ENCODE measurements at regions not wholly inside any gene's neighbourhood (a gene's known extent, or its start where the extent isn't known, plus 50 kb on each side); places are given as distances from the start of the nearest gene placed in this dataset.
"Not testable (repeated sequence)": the region's sequence is repeated elsewhere in the genome, so short reads cannot be mapped to it uniquely, and the experiment has no call there.

DNA sequence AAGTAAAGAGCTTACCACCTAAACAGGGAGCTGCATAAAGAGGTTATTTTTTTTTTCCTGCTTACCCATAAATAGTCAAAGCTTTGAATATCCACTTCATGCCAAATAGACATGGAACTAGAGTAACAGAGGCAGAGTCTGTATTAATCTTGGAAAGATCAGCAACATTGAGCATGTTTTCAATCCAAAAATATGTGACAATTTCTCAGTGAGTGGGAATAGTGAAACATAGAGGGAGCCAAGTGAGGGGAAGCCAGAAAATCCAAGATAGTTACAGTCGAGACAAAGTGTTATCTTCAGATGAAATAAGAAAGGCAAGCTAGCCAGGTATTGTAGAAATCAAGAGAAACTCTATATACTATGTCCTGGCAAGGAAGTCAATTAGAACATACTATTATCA lies 122.3 kb upstream of the TACR3 start:
- no peak for DNase-seq

DNA sequence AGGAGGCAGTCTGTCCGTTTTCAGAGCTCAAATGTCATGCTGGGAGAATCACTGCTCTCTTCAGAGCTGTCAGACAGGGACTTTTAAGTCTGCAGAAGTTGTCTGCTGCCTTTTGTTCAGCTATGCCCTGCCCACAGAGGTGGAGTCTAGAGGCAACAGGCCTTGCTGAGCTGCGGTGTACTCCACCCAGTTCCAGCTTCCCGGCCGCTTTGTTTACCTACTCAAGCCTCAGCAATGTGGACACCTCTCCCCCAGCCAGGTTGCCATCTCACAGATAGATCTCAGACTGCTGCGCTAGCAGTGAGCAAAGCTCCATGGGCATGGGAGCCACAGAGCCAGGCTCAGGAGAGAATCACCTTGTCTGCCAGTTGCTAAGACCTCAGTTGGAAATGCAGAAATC lies 90.5 kb upstream of the TACR3 start:
- not testable (repeated sequence) for DNase-seq

- DNase-seq: no peak
Observed at GRCh38 chr4:103802766-103803165, 83.0 kb upstream of the TACR3 start.

DNA sequence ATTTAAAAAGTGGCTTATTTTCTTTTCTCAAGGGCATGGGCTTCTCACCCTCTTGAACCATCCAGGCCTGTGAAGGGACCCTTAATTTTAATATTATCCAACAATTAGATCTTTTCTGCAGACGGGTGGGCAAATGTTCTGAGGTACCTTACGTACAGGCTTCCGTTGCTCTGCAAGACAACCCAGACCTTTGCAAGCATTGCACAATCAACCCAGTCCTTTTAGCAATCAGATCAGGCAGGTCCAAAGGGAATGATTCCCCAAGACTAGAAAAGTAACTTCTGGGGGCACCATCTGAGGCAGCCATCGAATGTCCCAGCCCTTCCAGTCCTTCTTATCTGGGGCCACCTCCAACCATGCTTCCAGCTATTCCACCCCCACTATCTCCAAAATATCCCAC lies 67.3 kb upstream of the TACR3 start:
- DNase-seq: no peak

DNA sequence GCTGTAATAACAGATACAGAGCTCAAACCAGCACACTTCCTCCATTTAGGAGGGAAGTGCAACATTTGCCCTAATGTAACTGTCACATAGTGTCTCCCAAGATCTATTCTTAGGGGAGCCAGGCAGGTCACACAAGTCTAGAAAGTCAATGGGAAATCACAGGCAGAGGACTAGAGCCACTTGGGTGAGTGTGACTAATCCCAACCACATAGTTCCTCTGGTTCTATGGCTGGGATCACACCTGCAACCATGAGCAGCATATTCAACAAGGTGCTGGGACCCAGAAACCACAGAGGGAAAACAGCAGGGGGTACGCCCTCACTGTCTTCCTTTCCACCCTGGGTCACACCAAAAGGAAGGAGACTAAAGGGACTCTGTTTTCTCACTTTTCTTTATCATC lies 66.8 kb upstream of the TACR3 start:
- DNase-seq: no peak

DNA sequence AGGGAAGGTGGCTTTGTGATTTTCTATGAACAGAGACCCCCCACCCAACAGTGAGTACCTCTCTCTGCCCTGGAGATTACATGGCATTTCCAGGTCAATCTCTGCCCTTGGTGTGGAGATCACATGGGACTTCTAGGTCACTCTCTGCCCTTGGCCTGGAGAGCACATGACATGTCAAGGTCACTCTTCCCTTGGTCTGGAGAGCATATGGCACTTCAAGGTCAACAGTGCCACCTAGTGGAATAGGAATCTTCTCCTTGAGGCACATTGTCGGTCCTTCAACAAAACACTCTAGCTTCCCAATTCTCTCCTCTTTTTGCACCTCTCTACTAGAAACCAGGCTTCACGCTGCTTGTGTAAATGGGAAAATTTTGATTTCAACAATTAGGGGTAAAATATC lies 66.2 kb upstream of the TACR3 start:
- DNase-seq: peak in 1 of 2 experiments; percentile 3

DNA sequence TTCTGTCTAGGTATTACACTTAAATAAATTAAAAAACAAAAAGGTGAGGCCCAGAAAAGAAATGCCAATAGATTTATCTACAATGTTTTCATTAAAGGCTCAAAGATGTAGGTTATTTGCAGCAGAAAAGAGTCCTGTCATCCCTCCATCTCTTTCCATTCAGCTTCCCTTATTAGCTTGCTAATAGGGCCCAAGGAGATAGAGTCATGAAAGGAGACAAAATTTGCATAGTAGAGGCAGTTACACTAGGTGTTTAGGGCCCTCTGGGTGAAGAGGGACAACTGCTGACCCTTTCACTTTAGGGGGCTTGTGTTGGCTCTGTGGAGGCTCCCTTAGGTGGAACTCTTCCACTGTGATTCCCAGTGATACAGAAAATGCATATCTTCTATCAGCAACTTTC lies 58.4 kb upstream of the TACR3 start:
- DNase-seq: no peak

GRCh38 chr4:103774326-103774825 lies 54.6 kb upstream of the TACR3 start:
- DNase-seq: no peak

DNA sequence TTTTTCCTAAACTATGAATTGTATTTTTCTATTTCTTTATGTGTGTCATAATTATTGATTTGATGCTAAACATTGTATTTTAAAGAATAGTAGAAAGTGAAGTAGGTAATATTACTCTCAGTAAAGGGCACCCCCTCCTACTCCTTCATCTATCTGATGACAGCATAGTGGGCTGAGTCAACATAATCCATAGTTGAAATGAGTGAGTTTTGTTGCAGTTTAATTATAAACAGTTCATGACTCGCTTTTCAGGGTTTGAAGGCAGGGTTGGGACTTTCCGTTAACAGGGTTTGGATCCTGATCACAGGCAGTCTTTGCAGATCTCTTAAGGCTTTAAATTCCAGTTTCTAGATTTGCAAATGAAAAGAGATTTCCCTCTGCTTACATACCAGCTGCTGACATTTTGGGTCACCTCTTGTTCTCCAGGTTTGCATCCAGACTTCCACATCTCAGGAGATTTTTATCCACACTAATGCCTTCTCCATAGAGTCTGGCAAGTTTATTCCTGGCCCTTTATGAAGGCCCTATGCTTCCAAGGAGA lies 54.0 kb upstream of the TACR3 start:
- no peak for DNase-seq

All from NCI-H187 (cell line).